ENCODE measurements at regions not wholly inside any gene's neighbourhood (a gene's known extent, or its start where the extent isn't known, plus 50 kb on each side); places are given as distances from the start of the nearest gene placed in this dataset.

- Histone ChIP-seq H3K4me3 (no peak overlapping the region), H3K36me3 (no peaks in the 10 kb centered on the region), H3K27ac (no peak overlapping the region), H3K9me3 (no peaks in the 10 kb centered on the region), H3K4me1 (no peaks in the 10 kb centered on the region), H3K27me3 (no peaks in the 10 kb centered on the region)
- in situ Hi-C loops (cut with MboI; ENCODE audit: low sequenced_read_pairs in 4 of 4) (no loop called here), intact Hi-C loops (cut with DNase I; ENCODE audit: low total_unique reads) (no loop called here)
- no peak for DNase-seq
- no peak for ATAC-seq
- no peak for TF ChIP-seq CTCF (IDR thresholded peaks at IDR 0.05 in 4 of 5, conservative IDR thresholded peaks at IDR 0.05 in 1 of 5)
- no peak for TF ChIP-seq POLR2A (IDR thresholded peaks at IDR 0.05)
Measured at GRCh38 chr1:81715391-81715790, 85.3 kb upstream of the ADGRL2 start.

GRCh38 chr1:81714636-81715035 is 86.1 kb upstream of the ADGRL2 start:
- H3K27ac ChIP-seq, result no peak overlapping the region
- H3K27me3 ChIP-seq, result no peaks in the 10 kb centered on the region
- ATAC-seq, result no peak
- in situ Hi-C loops (cut with MboI; ENCODE audit: low sequenced_read_pairs in 4 of 4) (no loop called here), intact Hi-C loops (cut with DNase I; ENCODE audit: low total_unique reads) (no loop called here)
- no peak for TF ChIP-seq CTCF (IDR thresholded peaks at IDR 0.05 in 4 of 5, conservative IDR thresholded peaks at IDR 0.05 in 1 of 5)
- no peak for TF ChIP-seq POLR2A (IDR thresholded peaks at IDR 0.05)
- no peaks in the 10 kb centered on the region for H3K9me3 ChIP-seq
- no peak for DNase-seq
- no peaks in the 10 kb centered on the region for H3K4me1 ChIP-seq
- no peak overlapping the region for H3K4me3 ChIP-seq
- H3K36me3 ChIP-seq, result no peaks in the 10 kb centered on the region

- no peak for TF ChIP-seq CTCF (IDR thresholded peaks at IDR 0.05 in 4 of 5, conservative IDR thresholded peaks at IDR 0.05 in 1 of 5)
- no peak for TF ChIP-seq POLR2A (IDR thresholded peaks at IDR 0.05)
- no peak for DNase-seq
Measured at GRCh38 chr1:81712425-81712824, 88.3 kb upstream of the ADGRL2 start.

GRCh38 chr1:81710857-81711256 is 89.9 kb upstream of the ADGRL2 start:
- TF ChIP-seq CTCF (IDR thresholded peaks at IDR 0.05 in 4 of 5, conservative IDR thresholded peaks at IDR 0.05 in 1 of 5) (no peak), POLR2A (IDR thresholded peaks at IDR 0.05) (no peak)
- no peaks in the 10 kb centered on the region for H3K9me3 ChIP-seq
- intact Hi-C loops (cut with DNase I; ENCODE audit: low total_unique reads) (no loop called here), in situ Hi-C loops (cut with MboI; ENCODE audit: low sequenced_read_pairs in 4 of 4) (no loop called here)
- H3K4me3 ChIP-seq, result no peak overlapping the region
- no peaks in the 10 kb centered on the region for H3K27me3 ChIP-seq
- no peaks in the 10 kb centered on the region for H3K36me3 ChIP-seq
- no peak for ATAC-seq
- no peak overlapping the region for H3K27ac ChIP-seq
- no peaks in the 10 kb centered on the region for H3K4me1 ChIP-seq
- no peak for DNase-seq

More at GRCh38 chr1:81712425-81712824, 88.3 kb upstream of the ADGRL2 start:
- in situ Hi-C loops (cut with MboI; ENCODE audit: low sequenced_read_pairs in 4 of 4), result no loop called here
- H3K4me3 ChIP-seq, result no peak overlapping the region
- no peaks in the 10 kb centered on the region for H3K9me3 ChIP-seq
- H3K36me3 ChIP-seq, result no peaks in the 10 kb centered on the region
- no peak for ATAC-seq
- no peaks in the 10 kb centered on the region for H3K27me3 ChIP-seq
- H3K4me1 ChIP-seq, result no peaks in the 10 kb centered on the region
- intact Hi-C loops (cut with DNase I; ENCODE audit: low total_unique reads), result no loop called here
- H3K27ac ChIP-seq, result no peak overlapping the region

- ATAC-seq (no peak), DNase-seq (no peak)
- H3K9me3 ChIP-seq, result no peaks in the 10 kb centered on the region
- H3K4me3 ChIP-seq, result no peak overlapping the region
- no peaks in the 10 kb centered on the region for H3K27me3 ChIP-seq
- H3K4me1 ChIP-seq, result no peaks in the 10 kb centered on the region
- intact Hi-C loops (cut with DNase I; ENCODE audit: low total_unique reads) (no loop called here), in situ Hi-C loops (cut with MboI; ENCODE audit: low sequenced_read_pairs in 4 of 4) (no loop called here)
- no peaks in the 10 kb centered on the region for H3K36me3 ChIP-seq
- no peak for TF ChIP-seq CTCF (IDR thresholded peaks at IDR 0.05 in 4 of 5, conservative IDR thresholded peaks at IDR 0.05 in 1 of 5)
- no peak for TF ChIP-seq POLR2A (IDR thresholded peaks at IDR 0.05)
- H3K27ac ChIP-seq, result no peak overlapping the region
Measured at GRCh38 chr1:81708250-81708649, 92.5 kb upstream of the ADGRL2 start.
